ENCODE measurements at regions not wholly inside any gene's neighbourhood (a gene's known extent, or its start where the extent isn't known, plus 50 kb on each side); places are given as distances from the start of the nearest gene placed in this dataset.

GRCh38 chr6:84860509-84860908 lies 96.1 kb upstream of the TBX18 start:
- Histone ChIP-seq H3K4me3 (ENCODE audit: low read depth, low read length) (no peak overlapping the region), H3K36me3 (ENCODE audit: control insufficient read depth in 2 of 2, insufficient read depth in 1 of 2, low read length in 2 of 2) (no peaks in the 10 kb centered on the region), H3K27ac (ENCODE audit: extremely low read depth, low read depth, low read length) (no peak overlapping the region), H3K4me1 (ENCODE audit: control insufficient read depth, insufficient read depth, low read length) (no peaks in the 10 kb centered on the region), H3K9me3 (ENCODE audit: control insufficient read depth, insufficient read depth, low read depth, low read length) (no peaks in the 10 kb centered on the region)
- CTCF ChIA-PET: interaction anchor here (1.2 kb wide), 1 partner anchor 27 kb away, joined by 3 read pairs; no protein-coding TSS in a partner anchor
- POLR2A ChIA-PET: interaction anchor here (0.6 kb wide), 1 partner anchor 103 kb away, joined by 3 read pairs; no protein-coding TSS in a partner anchor
- TF ChIP-seq ZNF561 (tag by site-specific recombination; IDR thresholded peaks at IDR 0.05; ENCODE audit: borderline replicate concordance) (no peak), HOXC10 (CRISPR knock-in tag; IDR thresholded peaks at IDR 0.05) (no peak), ZNF792 (tag by site-specific recombination; IDR thresholded peaks at IDR 0.05) (no peak), GFI1B (tag by site-specific recombination; IDR thresholded peaks at IDR 0.05) (no peak), ATF2 (tag by site-specific recombination; IDR thresholded peaks at IDR 0.05; ENCODE audit: low read depth) (no peak), ELK4 (IDR thresholded peaks at IDR 0.05; ENCODE audit: borderline replicate concordance, low read depth, low read length) (no peak), PBX3 (CRISPR knock-in tag; IDR thresholded peaks at IDR 0.05) (no peak), PRDM1 (tag by site-specific recombination; IDR thresholded peaks at IDR 0.05) (no peak), ZNF791 (tag by site-specific recombination; IDR thresholded peaks at IDR 0.05) (no peak)

- H3K4me3 ChIP-seq (ENCODE audit: low read depth, low read length): no peak overlapping the region
- H3K27ac ChIP-seq (ENCODE audit: extremely low read depth, low read depth, low read length): no peak overlapping the region
- ChIA-PET POLR2A (no interaction called here), CTCF (interaction anchor here (0.6 kb wide), 2 partner anchors 114 to 807 kb away, joined by 3 to 4 read pairs; no protein-coding TSS in a partner anchor)
- TF ChIP-seq ZNF404 (tag by site-specific recombination; IDR thresholded peaks at IDR 0.05) (no peak), ZNF423 (tag by site-specific recombination; IDR thresholded peaks at IDR 0.05) (no peak), ZNF157 (tag by site-specific recombination; IDR thresholded peaks at IDR 0.05) (no peak), ZNF747 (tag by site-specific recombination; IDR thresholded peaks at IDR 0.05) (no peak)
- no peaks in the 10 kb centered on the region for H3K9me3 ChIP-seq (ENCODE audit: control insufficient read depth, insufficient read depth, low read depth, low read length)
- no peaks in the 10 kb centered on the region for H3K4me1 ChIP-seq (ENCODE audit: control insufficient read depth, insufficient read depth, low read length)
- H3K36me3 ChIP-seq (ENCODE audit: control insufficient read depth in 2 of 2, insufficient read depth in 1 of 2, low read length in 2 of 2): no peaks in the 10 kb centered on the region
Measured at GRCh38 chr6:84854811-84855400, 90.5 kb upstream of the TBX18 start.

- ChIA-PET CTCF (no interaction called here), POLR2A (no interaction called here)
- H3K9me3 ChIP-seq (ENCODE audit: control insufficient read depth, insufficient read depth, low read depth, low read length): no peaks in the 10 kb centered on the region
- peaks cover 4% of the 10 kb centered on the region; the same call in 1 of the 2 replicates for H3K4me1 ChIP-seq (ENCODE audit: control insufficient read depth, insufficient read depth, low read length)
- TF ChIP-seq ZNF76 (tag by site-specific recombination; IDR thresholded peaks at IDR 0.05; ENCODE audit: borderline replicate concordance, low read depth) (no peak), ZFP3 (tag by site-specific recombination; IDR thresholded peaks at IDR 0.05; ENCODE audit: low read depth) (no peak), ZXDB (tag by site-specific recombination; IDR thresholded peaks at IDR 0.05) (no peak), PBX3 (CRISPR knock-in tag; IDR thresholded peaks at IDR 0.05) (no peak), ZNF10 (tag by site-specific recombination; IDR thresholded peaks at IDR 0.05) (no peak), ZFHX2 (tag by site-specific recombination; conservative IDR thresholded peaks at IDR 0.05) (no peak), ZFP41 (tag by site-specific recombination; IDR thresholded peaks at IDR 0.05; ENCODE audit: borderline replicate concordance) (no peak), EGR2 (tag by site-specific recombination; IDR thresholded peaks at IDR 0.05; ENCODE audit: low read depth) (no peak), ZNF555 (tag by site-specific recombination; conservative IDR thresholded peaks at IDR 0.05) (no peak), ZNF549 (tag by site-specific recombination; IDR thresholded peaks at IDR 0.05) (no peak), ZBTB8A (tag by site-specific recombination; IDR thresholded peaks at IDR 0.05) (no peak), GLI2 (tag by site-specific recombination; IDR thresholded peaks at IDR 0.05; ENCODE audit: borderline replicate concordance, low read depth) (no peak), ZNF211 (tag by site-specific recombination; IDR thresholded peaks at IDR 0.05; ENCODE audit: low read depth) (no peak), ZNF433 (tag by site-specific recombination; IDR thresholded peaks at IDR 0.05; ENCODE audit: low read depth) (no peak)
- H3K27ac ChIP-seq (ENCODE audit: extremely low read depth, low read depth, low read length): no peak overlapping the region
- no peaks in the 10 kb centered on the region for H3K36me3 ChIP-seq (ENCODE audit: control insufficient read depth in 2 of 2, insufficient read depth in 1 of 2, low read length in 2 of 2)
- H3K4me3 ChIP-seq (ENCODE audit: low read depth, low read length): no peak overlapping the region
Measured at GRCh38 chr6:84853901-84854300, 89.5 kb upstream of the TBX18 start.
